Peyer's patch (tissue), 4 donors: ENCODE measurements at regions not wholly inside any gene's neighbourhood (a gene's known extent, or its start where the extent isn't known, plus 50 kb on each side); places are given as distances from the start of the nearest gene placed in this dataset.

Source experiments
- POLR2A ChIP-seq, 2 donors: fragments of 450-650 bp; IDR thresholded peaks; one replicate each; pipeline ENCODE4 v1.5.1; 2017; ENCODE audit warnings: antibody characterized with exemption in 2 of 2, mild to moderate bottlenecking in 2 of 2, moderate library complexity in 2 of 2
- TF ChIP-seq, protein P1 (sequence below), 6 experiments: fragments of 450-650 bp in 4 of 6; fragments of 200-600 bp in 2 of 6; sonication (generic) in 1 of 6; IDR thresholded peaks; one replicate each; pipeline ENCODE4 v1.5.1; 2017 to 2019; ENCODE audit warnings: antibody characterized with exemption in 6 of 6, mild to moderate bottlenecking in 3 of 6, moderate library complexity in 1 of 6

DNA sequence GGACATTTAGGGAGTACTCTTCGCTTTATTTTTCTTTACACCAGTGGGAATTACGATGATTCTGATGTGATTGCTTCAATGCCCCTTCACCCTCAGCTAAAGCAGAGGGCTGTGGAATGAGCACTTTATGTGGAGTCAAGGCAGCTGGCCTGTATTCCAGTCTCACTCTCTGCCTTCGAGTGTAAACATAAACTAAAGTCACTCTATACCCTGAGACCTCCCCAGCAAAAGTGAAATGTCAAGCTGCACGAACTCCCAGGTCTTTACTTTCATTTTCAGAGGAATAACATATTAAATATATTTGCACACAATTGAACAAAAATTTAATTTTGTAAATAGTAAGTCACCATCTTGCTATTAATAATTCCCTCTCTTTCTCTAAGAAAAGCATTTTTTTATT is 557.1 kb downstream of the DACH1 start:
- TF ChIP-seq, protein P1, sequence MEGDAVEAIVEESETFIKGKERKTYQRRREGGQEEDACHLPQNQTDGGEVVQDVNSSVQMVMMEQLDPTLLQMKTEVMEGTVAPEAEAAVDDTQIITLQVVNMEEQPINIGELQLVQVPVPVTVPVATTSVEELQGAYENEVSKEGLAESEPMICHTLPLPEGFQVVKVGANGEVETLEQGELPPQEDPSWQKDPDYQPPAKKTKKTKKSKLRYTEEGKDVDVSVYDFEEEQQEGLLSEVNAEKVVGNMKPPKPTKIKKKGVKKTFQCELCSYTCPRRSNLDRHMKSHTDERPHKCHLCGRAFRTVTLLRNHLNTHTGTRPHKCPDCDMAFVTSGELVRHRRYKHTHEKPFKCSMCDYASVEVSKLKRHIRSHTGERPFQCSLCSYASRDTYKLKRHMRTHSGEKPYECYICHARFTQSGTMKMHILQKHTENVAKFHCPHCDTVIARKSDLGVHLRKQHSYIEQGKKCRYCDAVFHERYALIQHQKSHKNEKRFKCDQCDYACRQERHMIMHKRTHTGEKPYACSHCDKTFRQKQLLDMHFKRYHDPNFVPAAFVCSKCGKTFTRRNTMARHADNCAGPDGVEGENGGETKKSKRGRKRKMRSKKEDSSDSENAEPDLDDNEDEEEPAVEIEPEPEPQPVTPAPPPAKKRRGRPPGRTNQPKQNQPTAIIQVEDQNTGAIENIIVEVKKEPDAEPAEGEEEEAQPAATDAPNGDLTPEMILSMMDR (IDR thresholded peaks at IDR 0.05) = no peak
- no peak for TF ChIP-seq POLR2A (IDR thresholded peaks at IDR 0.05)
